ENCODE measurements at regions not wholly inside any gene's neighbourhood (a gene's known extent, or its start where the extent isn't known, plus 50 kb on each side); places are given as distances from the start of the nearest gene placed in this dataset.

DNA sequence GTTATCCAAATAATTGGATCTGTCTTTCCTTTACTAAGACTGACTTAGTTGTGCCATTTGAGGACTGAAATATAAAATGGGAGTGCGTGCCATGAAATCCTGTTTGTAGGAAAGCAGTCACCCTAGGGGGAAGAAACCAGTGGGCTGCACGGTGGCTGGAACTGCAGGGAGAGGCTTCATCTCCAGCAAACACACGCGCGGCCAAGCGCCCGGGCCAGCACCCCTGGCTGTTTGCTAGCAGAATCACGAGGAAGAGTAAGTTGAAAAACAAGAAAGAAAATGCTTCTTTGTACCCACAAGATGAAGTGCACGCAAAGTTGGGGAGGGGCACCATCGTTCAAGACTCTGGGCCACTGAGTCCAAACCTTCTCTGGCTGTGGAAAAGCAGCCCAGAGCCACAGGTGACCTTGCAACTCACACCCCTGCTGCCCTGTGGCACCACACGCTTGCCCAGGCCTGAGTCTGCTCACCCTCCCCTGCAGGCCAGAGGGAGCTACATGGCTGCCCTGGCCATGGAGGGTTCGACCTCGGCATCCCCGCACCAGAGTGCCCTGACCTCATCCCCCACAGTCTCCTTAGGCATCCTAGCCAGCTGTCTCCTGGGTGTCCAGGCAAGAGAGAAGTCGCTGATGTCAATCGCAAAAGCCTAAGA lies 55.2 kb downstream of the IRX2 start:
- DNase-seq: no peak

DNA sequence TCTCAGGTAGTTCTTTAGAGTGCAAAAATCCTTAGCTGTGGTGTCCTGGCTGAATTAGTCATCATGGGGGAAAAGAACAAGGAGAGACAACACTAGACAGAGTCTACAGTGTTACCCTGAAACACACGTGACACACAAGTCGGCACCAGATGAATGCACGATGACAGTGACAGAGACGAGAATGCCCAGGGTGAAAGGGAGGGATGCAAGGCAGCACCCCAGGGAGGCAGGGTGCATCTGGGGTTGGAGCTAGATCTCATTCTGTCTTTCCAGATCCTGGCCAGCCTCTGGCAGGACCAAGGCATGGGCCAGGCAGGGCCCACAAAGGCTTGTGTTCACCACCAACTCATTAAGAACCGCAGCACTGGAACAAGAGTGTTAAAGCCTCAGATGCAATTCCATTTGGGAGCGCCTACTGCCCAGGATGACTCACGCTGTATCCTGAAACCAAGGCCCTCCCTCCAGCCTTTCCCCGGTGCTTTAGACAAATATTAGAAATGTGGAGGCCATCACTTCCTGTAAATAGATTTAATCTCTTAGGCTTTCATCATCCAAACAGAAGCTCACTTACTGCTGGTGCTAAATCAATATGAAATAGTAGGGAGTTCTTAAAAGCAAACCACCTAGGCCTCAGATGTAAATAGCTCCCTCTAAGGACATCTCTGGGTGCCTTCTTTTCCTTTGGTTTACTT lies 56.1 kb downstream of the IRX2 start:
- DNase-seq: no peak

DNA sequence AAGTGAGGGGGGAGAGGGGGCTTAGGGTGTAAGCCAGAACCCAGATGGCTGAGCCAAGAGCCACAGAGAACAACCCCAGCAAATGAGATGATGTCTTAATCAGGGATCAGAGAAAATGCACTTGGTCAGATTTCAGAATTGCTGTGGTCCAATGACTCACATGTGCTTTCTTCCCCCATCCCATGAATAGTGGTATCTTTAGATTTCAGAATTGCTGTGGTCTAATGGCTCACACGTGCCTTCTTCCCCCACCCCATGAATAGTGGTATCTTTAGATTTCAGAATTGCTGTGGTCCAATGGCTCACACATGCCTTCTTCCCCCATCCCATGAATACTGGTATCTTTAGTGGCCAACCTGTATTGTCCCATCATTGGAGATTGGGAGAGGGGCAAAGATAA lies 59.9 kb downstream of the IRX2 start:
- no peak for DNase-seq

DNA sequence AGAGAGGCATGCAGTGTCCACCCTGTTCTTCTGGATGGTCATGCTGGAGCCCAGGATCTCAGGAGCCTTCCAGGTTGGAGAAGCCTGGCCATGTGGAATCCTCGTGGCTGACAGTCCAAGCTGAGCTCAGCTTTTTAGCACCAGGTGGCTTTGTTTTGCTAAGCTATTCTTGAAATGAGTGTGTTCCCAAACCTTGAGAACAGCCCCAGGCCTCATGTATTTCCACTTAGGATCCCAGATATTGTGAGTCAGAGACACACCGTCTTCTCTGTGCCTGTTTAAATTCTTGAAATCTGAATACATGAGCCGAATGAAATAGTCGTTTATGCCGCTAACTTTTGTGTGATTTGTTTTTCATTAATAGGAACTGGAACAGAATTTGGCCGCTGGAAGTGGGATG lies 61.2 kb downstream of the IRX2 start:
- no peak for DNase-seq

DNA sequence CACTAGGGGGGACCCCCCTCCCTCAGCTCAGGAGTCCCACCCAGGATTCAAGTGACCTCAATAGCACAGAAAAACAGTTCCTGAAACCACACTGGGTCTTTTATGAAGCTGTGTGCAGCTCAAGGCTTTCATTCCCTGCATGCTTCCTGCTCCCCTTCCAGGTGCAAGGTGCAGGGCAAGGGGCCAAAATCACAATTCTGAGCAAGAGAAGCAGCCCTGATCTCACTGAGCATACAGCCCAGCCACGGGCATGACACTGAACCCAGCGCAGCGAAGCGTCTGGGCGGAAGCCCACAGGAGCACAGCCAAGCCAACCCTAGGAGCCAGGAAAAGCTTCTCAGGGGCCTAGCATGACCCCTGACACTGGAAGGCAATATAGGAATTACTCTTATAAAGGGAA lies 62.9 kb downstream of the IRX2 start:
- DNase-seq: no peak

DNA sequence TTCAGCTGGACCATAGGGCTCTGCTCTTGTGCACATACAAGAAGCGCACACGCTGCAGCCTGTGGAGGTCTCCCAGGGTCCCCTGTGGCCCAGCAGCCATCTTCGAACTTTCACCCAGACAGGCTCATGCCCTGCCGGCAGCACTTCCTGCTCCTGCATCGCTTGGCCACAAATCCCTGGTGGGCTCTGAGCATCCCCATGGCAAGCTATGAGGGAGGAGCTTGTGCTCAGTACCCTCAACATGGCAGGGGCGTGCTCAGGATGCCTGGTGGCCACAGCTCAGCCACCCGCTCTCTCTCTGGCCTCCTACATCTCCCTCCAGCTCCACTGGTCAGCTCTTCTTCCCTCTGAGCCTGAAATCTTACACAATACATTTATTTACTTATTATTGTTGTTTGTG lies 63.7 kb downstream of the IRX2 start:
- no peak for DNase-seq

DNA sequence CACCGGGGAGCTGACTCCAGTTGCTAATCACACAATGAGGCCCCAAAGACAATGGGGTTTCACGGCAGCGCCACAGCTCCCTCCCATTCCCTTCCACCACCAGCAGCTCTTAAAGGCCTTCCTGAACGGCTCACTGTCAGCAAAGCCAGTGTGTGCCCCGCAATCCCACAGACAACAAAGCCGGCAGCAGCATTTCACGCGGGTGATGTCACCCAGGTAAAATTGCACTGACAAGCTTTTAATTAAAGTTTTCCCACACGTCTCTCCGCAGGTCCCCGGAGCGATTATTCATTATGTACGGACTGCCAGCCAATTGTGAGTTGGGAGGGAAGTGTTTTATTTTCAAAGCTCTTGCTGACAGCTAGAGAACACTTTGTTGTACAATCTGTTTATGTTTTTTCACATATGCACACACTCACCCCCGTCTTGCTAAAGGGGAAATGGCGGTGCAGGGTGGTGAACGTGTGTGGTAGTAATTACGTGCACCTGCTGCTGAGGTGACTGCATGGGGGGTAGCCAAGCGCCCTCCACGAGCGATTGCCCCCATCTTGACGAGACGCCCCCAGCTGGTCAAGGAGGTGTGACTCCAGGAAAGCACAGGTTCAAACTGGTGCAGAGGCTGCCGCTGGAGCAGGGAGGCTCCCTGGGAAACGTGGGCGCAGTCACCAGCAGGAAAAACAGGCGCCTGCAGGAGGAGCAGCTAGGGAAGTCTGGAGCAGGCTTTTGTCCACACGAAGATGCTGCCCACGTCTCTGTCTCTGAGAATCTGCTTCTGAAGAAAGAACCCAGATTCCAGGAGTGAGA lies 65.0 kb downstream of the IRX2 start:
- DNase-seq: no peak

DNA sequence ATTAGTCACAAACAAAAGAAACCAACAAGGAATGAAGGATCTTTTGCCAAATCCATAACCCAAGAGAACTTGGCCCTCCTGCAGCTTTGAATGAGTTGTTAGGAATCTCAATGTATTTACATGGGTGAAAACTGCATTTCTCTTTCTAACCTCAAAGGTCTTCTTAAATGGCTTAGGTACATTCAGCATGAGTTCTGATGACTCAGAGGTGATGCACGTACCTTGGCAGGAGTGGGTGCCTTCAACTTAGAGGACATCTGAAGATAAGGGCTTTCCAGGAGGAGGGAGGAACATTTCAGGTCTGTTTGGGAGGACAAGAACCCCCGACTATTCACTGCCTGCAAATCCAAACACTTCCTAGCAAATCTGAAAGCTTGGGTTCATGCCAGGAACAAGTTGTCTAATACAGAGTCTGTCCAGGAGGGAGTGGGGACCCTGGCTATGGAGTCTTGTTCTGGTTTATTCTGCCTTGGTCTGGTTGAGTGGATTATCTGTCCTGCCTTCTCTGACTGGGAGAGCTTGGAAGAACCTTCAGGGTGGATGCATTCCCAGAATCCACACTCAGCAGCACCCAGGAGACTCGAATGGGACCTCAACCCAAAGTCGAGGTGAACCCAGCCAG lies 65.7 kb downstream of the IRX2 start:
- DNase-seq: no peak

DNA sequence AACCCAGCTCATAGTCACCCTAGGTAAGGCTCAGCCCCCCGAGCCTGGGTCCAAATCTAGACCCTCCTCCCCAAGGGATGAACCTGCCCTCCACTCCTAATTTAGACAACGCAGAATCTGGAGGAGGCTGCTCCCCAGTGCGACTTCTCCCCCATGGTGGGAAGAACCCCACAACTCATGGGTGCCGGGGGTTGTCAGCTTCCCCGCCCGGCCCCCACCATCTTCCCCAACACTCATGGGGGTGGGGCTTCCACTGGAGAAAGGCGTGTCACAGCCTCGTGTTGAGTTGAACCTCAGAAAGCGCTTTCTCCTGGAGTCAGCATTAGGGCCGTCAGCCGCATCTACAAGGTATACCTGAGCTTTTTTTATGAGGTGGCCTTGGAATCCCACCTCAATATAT lies 66.9 kb downstream of the IRX2 start:
- DNase-seq: no peak

DNA sequence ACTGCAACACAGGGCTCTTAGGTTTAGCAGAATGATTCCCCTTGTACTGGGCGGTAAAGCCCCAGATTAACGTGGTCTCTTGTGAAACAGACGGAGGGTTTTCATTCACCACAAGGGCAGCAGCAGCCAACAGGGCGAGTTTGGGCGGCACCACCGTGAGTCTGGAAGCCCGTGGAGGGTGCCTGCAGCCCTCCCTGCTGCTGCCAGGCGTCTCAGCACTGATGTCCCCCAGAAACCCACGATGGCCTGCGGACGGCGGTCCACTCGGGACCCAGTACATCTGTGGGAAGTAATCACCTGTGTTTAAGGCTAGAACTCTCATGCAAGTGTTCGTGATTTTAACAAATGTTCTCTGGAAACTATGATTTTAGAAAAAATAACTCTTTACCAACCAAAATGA lies 67.8 kb downstream of the IRX2 start:
- no peak for DNase-seq

DNA sequence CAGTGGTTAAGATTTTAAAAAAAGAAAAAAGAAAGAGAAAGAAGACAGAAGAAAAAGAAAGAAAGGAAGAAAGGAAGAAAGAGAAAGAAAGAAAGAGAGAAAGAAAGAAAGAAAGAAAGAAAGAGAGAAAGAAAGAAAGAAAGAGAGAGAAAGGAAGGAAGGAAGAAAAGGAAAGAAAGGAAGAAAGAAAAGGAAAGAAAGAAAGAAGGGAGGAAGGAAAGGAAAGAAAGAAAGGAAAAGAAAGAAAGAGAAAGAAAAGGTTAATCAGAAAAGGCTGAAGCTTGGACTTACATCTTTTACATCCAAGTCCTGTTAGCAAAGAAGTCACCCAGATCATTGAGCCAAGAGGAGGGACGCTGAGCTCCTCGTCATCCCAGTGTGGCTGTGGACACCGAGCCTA lies 70.0 kb downstream of the IRX2 start:
- no peak for DNase-seq

DNA sequence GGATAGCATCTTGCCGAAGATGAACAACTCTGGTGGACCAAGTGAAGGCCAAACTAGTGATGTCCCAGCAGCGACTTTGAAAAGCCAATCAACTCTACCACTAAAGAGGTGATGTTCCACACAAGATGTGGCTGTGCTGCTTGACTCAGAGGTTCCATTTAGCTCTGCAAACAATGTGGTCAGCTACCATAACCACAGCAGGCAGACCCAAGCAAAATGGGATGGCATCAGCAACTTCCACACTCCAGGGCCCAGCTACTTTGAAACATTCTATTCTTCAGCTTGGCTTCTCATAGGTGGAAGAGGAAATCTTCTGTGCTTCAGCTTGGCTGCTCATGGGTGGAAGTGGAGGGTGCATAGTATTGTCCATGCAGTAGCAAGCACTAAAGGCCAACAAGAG lies 70.5 kb downstream of the IRX2 start:
- no peak for DNase-seq

DNA sequence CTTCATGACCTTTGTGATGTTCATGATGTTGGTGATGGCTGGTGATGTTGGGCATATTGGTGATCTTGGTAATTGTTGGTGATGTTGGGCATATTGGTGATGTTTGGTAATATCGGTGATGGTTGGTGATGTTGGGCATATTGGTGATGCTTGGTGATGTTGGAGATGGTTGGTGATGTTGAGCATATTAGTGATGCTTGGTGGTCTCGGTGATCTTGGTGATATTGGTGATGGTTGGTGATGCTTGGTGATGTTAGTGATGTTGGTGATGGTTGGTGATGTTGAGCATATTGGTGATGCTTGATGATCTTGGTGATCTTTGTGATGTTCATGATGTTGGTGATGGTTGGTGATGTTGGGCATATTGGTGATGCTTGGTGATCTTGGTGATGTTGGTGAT lies 73.8 kb downstream of the IRX2 start:
- DNase-seq: no peak

DNA sequence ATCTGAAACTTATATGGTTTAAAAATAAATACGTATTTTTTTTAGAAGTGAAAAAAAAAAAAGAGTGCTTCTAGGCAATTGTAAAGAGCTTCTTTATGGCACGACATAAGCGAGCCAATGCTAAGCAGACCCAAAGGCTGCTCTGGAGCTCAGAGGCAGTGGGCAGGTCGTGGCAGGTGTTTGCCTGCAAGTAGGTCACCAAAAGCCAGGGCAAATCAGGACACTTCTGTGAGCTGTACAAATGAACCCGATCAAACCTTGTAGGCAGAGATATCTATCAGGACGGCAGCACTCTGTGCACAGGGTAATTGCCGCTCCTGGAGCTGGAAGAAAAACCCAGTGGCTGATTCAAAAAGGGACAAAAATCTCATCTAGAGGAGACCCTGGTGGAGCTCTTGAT lies 75.9 kb downstream of the IRX2 start:
- DNase-seq: no peak

DNA sequence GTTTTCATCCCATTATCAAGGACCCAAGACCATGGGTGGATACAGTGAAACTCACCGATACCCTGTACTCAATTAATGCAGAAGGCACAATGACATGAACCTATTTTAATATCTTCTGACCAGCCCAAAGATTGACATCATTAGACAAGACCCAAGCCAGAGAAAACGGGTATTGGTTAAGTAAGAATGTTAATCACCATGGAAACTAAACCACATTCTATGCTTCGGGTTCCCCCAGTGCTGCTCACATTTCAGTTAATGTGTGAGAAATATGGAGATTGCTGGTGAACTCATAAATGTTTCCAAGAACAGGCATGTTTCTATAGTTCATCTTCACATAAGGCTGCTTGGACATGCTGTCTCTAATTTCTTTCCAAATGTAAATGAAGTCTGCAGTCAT lies 77.0 kb downstream of the IRX2 start:
- DNase-seq: no peak

DNA sequence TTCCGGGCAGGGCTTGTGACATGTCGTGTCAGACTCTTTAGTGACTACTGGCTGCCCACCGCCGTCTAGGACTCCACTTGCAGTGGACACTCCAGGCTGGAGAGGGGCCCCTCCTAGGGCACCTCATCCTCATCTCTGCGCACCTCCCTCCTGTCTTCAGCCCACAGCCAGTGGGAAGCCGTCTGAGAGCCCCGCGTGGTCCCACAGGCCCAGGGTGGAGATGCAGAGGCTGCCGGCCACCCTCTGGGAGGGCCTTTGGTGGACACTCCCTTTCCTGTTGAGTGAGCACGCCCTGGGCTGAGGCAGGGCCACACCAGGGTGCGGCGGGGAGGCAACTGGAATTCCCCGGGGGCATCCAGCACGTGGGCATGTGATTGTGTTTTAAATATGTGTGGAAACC lies 80.5 kb downstream of the IRX2 start:
- no peak for DNase-seq

DNA sequence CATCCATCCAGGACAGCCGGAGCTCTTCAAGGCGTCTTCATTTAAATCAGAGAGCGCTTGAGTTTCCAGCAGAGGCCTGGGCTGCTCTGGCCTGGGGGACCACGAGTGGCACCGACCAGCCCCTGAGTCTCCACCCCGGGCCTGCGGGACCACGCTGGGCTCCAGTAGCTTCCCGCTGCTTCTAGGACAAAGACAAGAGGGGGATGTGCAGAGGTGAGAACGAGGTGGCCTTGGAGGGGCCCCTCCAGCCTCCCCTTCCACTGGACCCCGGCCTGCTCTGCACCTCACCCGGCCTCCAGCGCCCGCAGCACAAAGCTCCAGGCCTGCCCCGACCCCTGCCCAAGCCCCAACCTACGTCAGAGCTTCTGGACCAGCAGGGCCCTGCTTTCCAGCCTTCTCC lies 81.6 kb downstream of the IRX2 start:
- DNase-seq: no peak

DNA sequence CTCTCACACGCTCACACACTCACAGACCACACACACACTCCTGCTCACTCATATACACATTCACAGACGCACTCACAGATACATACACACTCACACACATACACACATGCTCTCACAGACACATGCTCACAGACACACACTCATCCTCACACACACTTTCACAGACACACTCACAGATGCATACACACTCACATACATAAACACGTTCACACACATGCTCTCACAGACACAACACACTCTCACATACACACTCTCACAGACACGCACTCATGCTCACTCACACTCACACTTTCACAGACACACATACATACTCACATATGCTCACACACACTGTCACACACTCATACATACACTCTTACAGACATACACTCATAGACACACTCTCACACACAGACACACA lies 82.2 kb downstream of the IRX2 start:
- DNase-seq: no peak

DNA sequence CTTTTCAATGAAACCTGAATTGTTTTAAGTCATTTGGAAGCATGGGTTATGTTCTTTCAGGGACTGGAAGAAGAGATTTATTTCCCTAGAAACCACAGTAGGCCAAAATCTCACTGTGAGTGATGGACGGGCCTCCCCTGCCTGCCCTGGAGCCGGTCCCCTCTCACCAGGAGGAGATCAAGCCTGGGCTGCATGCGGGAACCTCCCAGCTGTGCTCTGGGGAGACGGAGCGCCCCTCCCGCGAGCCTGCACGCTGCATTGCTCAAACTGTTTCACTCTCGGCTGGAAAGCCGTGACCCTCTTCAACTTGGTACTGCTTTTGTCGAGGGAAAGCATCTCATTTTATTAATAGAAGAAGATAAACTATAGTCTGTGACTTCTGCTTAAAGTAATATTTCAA lies 85.4 kb downstream of the IRX2 start:
- DNase-seq: no peak

DNA sequence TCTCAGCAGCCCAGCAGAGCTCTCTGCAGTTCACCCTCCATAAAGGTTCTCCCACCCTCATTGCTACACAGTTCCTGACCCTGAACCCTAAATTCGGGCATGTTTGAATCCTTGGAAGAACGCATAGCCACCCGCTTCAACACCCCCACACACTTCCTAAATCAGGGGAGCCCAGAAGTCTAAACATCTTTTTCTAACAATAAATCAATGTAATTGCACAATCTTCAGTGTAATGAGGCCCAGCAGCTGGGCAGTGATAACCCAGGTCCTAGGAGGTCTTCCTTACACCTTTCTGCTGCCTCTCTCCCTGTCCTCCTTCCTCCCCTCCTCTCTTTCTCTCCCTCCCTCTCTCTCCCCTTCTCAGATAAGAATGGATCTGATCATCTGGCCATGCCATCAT lies 88.0 kb downstream of the IRX2 start:
- no peak for DNase-seq

DNA sequence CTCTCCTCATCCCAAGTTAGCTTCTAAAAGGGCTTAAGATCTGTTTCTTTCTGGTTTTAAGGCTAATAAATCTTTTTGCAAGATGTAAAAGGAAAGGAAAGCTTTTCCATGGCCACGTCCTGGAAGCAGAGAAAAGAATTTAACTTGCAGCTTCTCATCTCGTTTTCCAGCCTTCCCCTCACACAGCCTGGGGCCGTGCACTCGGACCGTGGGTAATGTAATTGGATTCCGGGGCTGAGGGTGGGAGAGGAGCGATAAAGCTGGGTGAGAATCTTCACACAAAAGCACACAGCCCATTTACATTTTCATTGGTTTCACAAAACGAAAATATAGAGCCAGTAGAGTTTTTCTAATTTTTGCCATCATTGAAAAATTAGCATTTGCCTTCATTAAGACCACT lies 91.2 kb downstream of the IRX2 start:
- DNase-seq: no peak

DNA sequence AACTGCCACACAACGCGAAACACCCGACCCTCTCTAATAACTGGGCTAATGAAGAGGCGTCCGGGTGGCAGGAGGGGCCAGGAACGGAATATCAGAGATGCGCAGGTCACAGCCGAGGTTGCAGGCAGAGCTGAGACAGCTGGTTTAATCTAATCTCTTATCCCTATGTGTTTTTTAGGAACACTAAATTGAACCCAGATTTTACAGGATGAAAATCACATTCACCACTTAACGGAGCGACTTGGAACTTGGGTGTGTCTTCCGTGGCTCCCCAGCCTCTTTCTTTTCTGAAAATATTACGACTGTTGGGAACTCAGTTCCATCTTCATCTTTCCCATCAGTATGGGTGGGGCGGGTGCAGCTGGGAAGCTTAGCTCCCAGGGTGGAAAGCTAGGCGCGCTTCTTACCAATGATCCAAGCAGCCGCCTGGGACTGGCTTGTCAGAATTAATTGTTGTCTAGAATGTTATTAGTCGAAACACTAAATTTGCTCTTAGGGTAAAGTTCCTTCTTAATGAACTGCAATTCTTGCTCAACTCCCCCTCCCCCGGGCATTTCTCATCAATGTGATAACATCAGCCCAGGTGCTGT lies 92.5 kb downstream of the IRX2 start:
- DNase-seq: no peak

DNA sequence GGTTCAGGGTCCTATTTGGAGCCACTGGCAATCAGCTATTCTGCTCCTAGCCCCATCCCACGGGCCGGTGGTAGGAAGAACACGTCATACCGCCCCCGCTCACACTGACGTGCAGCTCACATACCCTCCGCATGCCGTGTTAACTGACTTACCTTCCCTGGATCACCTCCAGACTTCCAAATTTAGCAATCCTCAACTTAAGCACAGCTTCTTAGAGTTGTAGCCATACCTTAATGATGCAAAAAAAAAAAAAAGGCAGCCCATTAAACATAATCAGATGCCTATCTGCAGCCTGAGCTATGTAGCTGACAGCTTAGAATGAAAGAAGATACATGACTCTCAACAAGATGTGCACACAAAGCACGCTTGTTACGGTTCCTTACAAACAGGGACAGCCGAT lies 93.0 kb downstream of the IRX2 start:
- DNase-seq: no peak

DNA sequence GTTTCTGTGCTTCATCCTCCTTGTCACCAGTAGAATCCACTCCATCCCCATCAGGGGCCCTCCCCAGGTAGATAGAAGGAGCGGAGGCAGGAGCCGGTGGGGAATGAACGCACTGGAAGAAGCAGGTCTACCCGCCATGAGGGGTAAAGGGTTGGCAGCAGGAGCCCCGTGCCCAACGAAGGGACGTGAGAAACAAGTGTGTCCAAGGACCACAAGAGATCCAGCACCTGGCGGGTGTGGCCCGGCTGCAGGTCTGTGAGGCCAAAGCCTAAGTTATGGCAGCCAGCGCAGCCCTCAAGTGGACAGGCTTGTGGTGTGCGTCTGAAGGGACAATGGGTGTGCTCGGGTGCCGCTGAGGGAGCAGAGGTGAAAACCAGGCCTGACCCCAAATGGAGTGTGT lies 94.3 kb downstream of the IRX2 start:
- DNase-seq: no peak
